ENCODE measurements at regions not wholly inside any gene's neighbourhood (a gene's known extent, or its start where the extent isn't known, plus 50 kb on each side); places are given as distances from the start of the nearest gene placed in this dataset.
"Not testable (repeated sequence)": the region's sequence is repeated elsewhere in the genome, so short reads cannot be mapped to it uniquely, and the experiment has no call there.

GRCh38 chr11:41795004-41795403, 335.6 kb upstream of the LRRC4C start:
- TF ChIP-seq, protein P1, sequence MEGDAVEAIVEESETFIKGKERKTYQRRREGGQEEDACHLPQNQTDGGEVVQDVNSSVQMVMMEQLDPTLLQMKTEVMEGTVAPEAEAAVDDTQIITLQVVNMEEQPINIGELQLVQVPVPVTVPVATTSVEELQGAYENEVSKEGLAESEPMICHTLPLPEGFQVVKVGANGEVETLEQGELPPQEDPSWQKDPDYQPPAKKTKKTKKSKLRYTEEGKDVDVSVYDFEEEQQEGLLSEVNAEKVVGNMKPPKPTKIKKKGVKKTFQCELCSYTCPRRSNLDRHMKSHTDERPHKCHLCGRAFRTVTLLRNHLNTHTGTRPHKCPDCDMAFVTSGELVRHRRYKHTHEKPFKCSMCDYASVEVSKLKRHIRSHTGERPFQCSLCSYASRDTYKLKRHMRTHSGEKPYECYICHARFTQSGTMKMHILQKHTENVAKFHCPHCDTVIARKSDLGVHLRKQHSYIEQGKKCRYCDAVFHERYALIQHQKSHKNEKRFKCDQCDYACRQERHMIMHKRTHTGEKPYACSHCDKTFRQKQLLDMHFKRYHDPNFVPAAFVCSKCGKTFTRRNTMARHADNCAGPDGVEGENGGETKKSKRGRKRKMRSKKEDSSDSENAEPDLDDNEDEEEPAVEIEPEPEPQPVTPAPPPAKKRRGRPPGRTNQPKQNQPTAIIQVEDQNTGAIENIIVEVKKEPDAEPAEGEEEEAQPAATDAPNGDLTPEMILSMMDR (IDR thresholded peaks at IDR 0.05; ENCODE audit: control insufficient read depth, extremely low read depth, insufficient read depth), result no peak
- no peak overlapping the region for H3K4me3 ChIP-seq (ENCODE audit: low read depth, low read length)
- DNase-seq (ENCODE audit: low read depth), result no peak

DNA sequence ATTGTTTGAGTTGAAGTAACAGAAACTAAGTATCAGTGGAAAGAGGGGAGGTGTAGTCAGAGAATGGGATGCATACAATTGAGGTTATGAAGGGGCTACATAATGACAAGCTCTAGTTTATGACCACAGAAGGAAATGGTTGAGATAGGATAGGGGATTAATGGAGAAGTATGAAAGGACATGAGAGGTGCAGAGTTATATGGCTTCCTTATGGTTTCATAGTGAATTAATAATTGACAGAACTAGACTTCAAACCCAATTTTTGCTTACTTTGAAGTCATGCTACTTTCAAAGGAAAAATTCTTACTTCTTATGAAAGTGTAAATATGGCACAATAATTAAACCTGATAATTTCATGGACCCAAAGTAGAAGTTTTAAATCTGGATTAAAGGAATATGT, 340.3 kb upstream of the LRRC4C start:
- no peak overlapping the region for H3K4me3 ChIP-seq (ENCODE audit: low read depth, low read length)
- TF ChIP-seq, protein P1 (IDR thresholded peaks at IDR 0.05; ENCODE audit: control insufficient read depth, extremely low read depth, insufficient read depth), result no peak
- no peak for DNase-seq (ENCODE audit: low read depth)

- TF ChIP-seq, protein P1 (IDR thresholded peaks at IDR 0.05; ENCODE audit: control insufficient read depth, extremely low read depth, insufficient read depth), result no peak
- DNase-seq (ENCODE audit: low read depth), result no peak
- H3K4me3 ChIP-seq (ENCODE audit: low read depth, low read length), result no peak overlapping the region
Observed at GRCh38 chr11:41803895-41804294, 344.4 kb upstream of the LRRC4C start.

DNA sequence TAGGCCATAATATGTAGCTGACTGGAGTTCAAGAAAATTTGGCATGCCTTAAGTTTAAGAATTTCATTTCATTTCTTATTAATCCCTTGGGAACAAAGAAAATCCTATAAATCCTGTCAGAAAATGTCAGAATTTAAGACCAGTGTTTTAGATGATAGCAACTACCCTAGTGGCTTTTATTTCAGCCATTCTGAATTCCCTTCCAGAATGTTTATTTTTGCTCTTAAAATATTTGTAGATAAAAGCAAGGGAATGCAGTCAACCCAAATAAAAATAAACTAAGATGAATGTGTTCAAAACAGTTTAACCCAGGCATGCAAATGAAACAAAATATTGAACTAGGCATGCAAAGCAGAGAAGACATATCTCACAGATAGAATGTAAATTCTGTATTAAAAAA, 356.9 kb upstream of the LRRC4C start:
- H3K4me3 ChIP-seq (ENCODE audit: low read depth, low read length), result no peak overlapping the region
- no peak for DNase-seq (ENCODE audit: low read depth)
- TF ChIP-seq, protein P1 (IDR thresholded peaks at IDR 0.05; ENCODE audit: control insufficient read depth, extremely low read depth, insufficient read depth), result no peak

DNA sequence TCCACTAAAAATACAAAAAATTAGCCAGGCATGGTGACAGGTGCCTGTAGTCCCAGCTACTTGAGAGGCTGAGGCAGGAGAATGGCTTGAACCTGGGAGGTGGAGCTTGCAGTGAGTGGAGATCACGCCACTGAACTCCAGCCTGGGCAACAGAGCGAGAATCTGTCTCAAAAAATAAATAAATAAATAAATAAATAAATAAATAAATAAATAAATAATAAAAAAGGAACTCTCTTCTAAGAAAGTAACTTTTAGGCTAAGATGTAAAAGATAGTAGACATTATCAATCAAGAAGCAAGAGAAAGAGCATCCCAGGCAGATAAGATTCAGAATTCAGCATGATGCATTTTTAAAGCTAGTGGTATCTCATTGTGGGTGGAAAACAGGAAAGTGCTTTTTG, 364.8 kb upstream of the LRRC4C start:
- H3K4me3 ChIP-seq (ENCODE audit: low read depth, low read length); DNase-seq (ENCODE audit: low read depth): not testable (repeated sequence)

- no peak for DNase-seq (ENCODE audit: low read depth)
- no peak overlapping the region for H3K4me3 ChIP-seq (ENCODE audit: low read depth, low read length)
- TF ChIP-seq, protein P1 (IDR thresholded peaks at IDR 0.05; ENCODE audit: control insufficient read depth, extremely low read depth, insufficient read depth), result no peak
Observed at GRCh38 chr11:41826085-41826484, 366.6 kb upstream of the LRRC4C start.

DNA sequence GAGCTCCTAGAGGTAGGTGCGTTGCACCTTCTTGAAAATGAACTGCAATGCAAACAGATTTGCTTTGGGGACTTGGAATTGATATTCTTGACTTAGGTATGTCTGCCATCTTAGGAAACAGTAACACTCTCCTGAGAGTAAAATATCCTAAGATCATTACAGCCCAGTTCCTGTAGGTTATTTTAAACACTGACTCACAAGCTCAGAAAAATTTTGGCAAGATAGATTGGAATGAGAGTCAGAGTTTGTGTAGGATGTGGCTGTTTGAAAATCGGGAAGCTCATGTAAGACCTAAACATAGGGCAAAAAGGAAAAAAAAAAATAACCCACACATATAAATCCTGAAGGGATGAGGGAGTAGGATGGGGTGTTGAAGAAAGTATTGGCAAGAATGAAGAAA, 377.0 kb upstream of the LRRC4C start:
- TF ChIP-seq, protein P1 (IDR thresholded peaks at IDR 0.05; ENCODE audit: control insufficient read depth, extremely low read depth, insufficient read depth), result no peak
- H3K4me3 ChIP-seq (ENCODE audit: low read depth, low read length), result no peak overlapping the region
- DNase-seq (ENCODE audit: low read depth), result no peak
